Bronchial epithelial cell (primary cell): ENCODE measurements at regions not wholly inside any gene's neighbourhood (a gene's known extent, or its start where the extent isn't known, plus 50 kb on each side); places are given as distances from the start of the nearest gene placed in this dataset.

Source experiments
- DNase-seq: peaks from one replicate; pipeline ENCODE4 v3.0.0-alpha.2; 2010; ENCODE audit warnings: low read depth
- FAIRE-seq: peaks from 2 replicates; lab custom pipeline; 2011; peaks lifted over from hg19 to GRCh38; lab: Jason Lieb, UNC
- H3K27me3 ChIP-seq: 2 replicates; pipeline ENCODE4 v1.5.1; 2011; ENCODE audit warnings: low read length; ENCODE audit not compliant: control insufficient read depth, insufficient read depth
- H3K36me3 ChIP-seq: 2 replicates; pipeline ENCODE4 v1.5.1; 2011; ENCODE audit warnings: low read length; ENCODE audit not compliant: control insufficient read depth, insufficient read depth
- H3K4me3 ChIP-seq: 2 replicates; pipeline ENCODE4 v1.5.1; 2011; ENCODE audit warnings: mild to moderate bottlenecking, low read depth, low read length, control low read depth
- CTCF ChIP-seq: IDR thresholded peaks from 2 replicates; pipeline ENCODE4 v1.5.1; 2011; ENCODE audit warnings: mild to moderate bottlenecking, moderate library complexity, low read length, control low read depth, inconsistent platforms; ENCODE audit not compliant: insufficient read depth, severe bottlenecking

DNA sequence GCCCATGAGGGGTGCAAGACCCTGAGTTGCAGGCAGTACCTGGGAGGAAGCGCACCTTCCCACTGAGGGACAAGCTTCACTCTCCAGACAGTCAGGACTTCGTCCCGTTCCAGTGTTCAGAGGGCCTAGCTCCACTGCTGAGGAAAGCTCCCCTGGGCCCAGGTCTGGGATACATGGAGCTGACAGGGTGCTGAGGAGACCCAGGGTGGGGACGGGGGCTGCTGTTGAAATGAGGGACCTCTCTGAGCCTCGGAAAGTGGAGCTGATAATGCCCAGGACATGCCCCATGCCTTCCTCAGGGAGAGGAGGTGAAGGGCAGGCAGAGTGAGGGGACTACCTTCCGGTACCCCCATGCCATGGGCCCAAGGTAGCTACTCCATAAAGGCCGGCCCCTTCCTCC is 169.2 kb upstream of the MYCN start:
- Histone ChIP-seq H3K36me3 (no peaks in the 10 kb centered on the region), H3K27me3 (no peaks in the 10 kb centered on the region), H3K4me3 (no peak overlapping the region)
- FAIRE-seq (no peak), DNase-seq (no peak)
- no peak for TF ChIP-seq CTCF

DNA sequence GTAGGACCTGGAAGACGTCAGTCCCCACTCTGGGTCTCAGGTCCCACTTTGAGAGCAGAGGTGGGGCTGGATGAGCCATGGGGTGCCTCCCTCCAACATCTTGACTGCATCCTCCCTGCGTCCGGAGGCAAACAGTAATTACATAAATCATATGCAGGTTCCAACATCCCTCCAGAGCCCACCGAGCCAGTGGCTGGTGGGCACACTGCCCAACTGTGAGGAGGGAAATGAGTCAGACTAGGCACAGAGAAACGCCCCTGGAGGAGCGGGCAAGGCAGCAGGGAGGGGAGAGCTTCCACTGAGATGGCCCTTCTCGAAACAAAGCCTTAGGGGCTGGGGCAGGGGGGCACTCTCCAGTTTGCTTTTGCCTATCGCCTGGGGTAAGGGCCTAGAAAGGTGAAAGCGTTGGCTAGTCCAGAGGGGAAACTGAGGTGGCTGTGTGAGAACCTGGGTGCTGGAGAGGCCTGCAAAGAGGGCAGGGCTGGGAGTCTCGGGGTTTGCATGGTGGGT is 168.2 kb upstream of the MYCN start:
- DNase-seq (no peak), FAIRE-seq (no peak)
- Histone ChIP-seq H3K27me3 (no peaks in the 10 kb centered on the region), H3K4me3 (no peak overlapping the region), H3K36me3 (no peaks in the 10 kb centered on the region)
- no peak for TF ChIP-seq CTCF

- Histone ChIP-seq H3K36me3 (no peaks in the 10 kb centered on the region), H3K27me3 (no peaks in the 10 kb centered on the region), H3K4me3 (no peak overlapping the region)
- TF ChIP-seq CTCF, result no peak
- DNase-seq, result no peak
- FAIRE-seq, result no peak
These were observed 167.7 kb upstream of the MYCN start for GRCh38 chr2:15772681-15773080.

- H3K36me3 ChIP-seq, result no peaks in the 10 kb centered on the region
- DNase-seq (no peak), FAIRE-seq (no peak)
- no peak overlapping the region for H3K4me3 ChIP-seq
- H3K27me3 ChIP-seq, result no peaks in the 10 kb centered on the region
- no peak for TF ChIP-seq CTCF
These were observed 167.1 kb upstream of the MYCN start for GRCh38 chr2:15773204-15773603.

DNA sequence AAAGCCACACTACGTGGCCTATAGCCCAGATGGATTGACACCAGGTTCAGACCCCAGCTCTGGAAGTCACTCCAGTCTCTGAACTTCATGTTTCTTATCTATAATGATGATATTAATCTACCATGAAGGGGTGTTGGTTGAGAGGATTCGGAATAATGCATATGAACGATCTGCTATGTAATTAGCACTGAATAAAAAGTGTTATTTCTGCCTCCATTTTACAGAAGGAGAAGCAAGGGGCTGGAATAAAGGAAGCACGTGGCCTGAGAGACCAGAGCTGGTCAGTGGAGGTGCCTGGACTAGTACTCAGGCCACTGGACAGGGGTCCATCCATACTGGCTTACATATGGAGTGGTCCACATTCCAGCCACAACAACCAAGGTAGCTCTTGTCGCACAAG is 166.5 kb upstream of the MYCN start:
- DNase-seq, result no peak
- Histone ChIP-seq H3K4me3 (no peak overlapping the region), H3K36me3 (no peaks in the 10 kb centered on the region), H3K27me3 (no peaks in the 10 kb centered on the region)
- TF ChIP-seq CTCF, result no peak
- no peak for FAIRE-seq
